NCI-H1694 treated with DMSO at 0.1 percent for 48 hours (cell line): ENCODE measurements at regions not wholly inside any gene's neighbourhood (a gene's known extent, or its start where the extent isn't known, plus 50 kb on each side); places are given as distances from the start of the nearest gene placed in this dataset.

Experiments
- DNase-seq: peaks from one replicate; lab custom pipeline; 2025; lab: John Stamatoyannopoulos, UW

- DNase-seq, result no peak
Measured at GRCh38 chr10:62453274-62453673, 79.1 kb downstream of the ZNF365 start.

- DNase-seq, result no peak
Measured at GRCh38 chr10:62454687-62455397, 80.7 kb downstream of the ZNF365 start.

GRCh38 chr10:62456611-62457101 lies 82.5 kb downstream of the ZNF365 start:
- DNase-seq, result no peak

- no peak for DNase-seq
Measured at GRCh38 chr10:62457196-62457595, 83.0 kb downstream of the ZNF365 start.

GRCh38 chr10:62457598-62457997 lies 83.4 kb downstream of the ZNF365 start:
- no peak for DNase-seq

GRCh38 chr10:62459072-62459471 lies 84.9 kb downstream of the ZNF365 start:
- no peak for DNase-seq

- DNase-seq, result no peak
Measured at GRCh38 chr10:62459500-62459899, 85.3 kb downstream of the ZNF365 start.

- no peak for DNase-seq
Measured at GRCh38 chr10:62460393-62460792, 86.2 kb downstream of the ZNF365 start.

- DNase-seq, result no peak
Measured at GRCh38 chr10:62461120-62461519, 87.0 kb downstream of the ZNF365 start.

- no peak for DNase-seq
Measured at GRCh38 chr10:62462461-62462860, 88.3 kb downstream of the ZNF365 start.

GRCh38 chr10:62463364-62463763 lies 89.2 kb downstream of the ZNF365 start:
- DNase-seq, result no peak

- DNase-seq, result no peak
Measured at GRCh38 chr10:62464308-62464707, 90.1 kb downstream of the ZNF365 start.

GRCh38 chr10:62466590-62466989 lies 92.4 kb downstream of the ZNF365 start:
- DNase-seq, result no peak

- no peak for DNase-seq
Measured at GRCh38 chr10:62467527-62467926, 93.4 kb downstream of the ZNF365 start.

GRCh38 chr10:62471711-62472110 lies 97.5 kb downstream of the ZNF365 start:
- DNase-seq, result no peak

- DNase-seq, result no peak
Measured at GRCh38 chr10:62473241-62473640, 99.1 kb downstream of the ZNF365 start.

GRCh38 chr10:62475551-62475950 lies 101.4 kb downstream of the ZNF365 start:
- no peak for DNase-seq

- no peak for DNase-seq
Measured at GRCh38 chr10:62479523-62479922, 105.4 kb downstream of the ZNF365 start.

GRCh38 chr10:62480196-62480595 lies 106.0 kb downstream of the ZNF365 start:
- DNase-seq, result no peak

GRCh38 chr10:62482581-62482980 lies 108.4 kb downstream of the ZNF365 start:
- DNase-seq, result no peak

- DNase-seq, result no peak
Measured at GRCh38 chr10:62491597-62491996, 117.4 kb downstream of the ZNF365 start.

GRCh38 chr10:62492012-62492869 lies 118.1 kb downstream of the ZNF365 start:
- DNase-seq, result no peak

GRCh38 chr10:62492870-62493180 lies 118.7 kb downstream of the ZNF365 start:
- DNase-seq, result no peak
